ENCODE measurements at regions not wholly inside any gene's neighbourhood (a gene's known extent, or its start where the extent isn't known, plus 50 kb on each side); places are given as distances from the start of the nearest gene placed in this dataset.

GRCh38 chr11:128184981-128185380, 402.4 kb downstream of the ETS1 start:
- ATAC-seq (ENCODE audit: insufficient read depth, low FRiP score) (no peak), DNase-seq (no peak)
- Histone ChIP-seq H3K9ac (ENCODE audit: insufficient read depth in 1 of 2, low read length in 2 of 2) (no peak overlapping the region), H3K9me3 (ENCODE audit: control insufficient read depth in 4 of 4, insufficient read depth in 3 of 4, low read length in 3 of 4) (peaks cover 0 to 2% (median 0%) of the 10 kb centered on the region in 4 donors), H3K27me3 (ENCODE audit: control insufficient read depth in 3 of 3, insufficient read depth in 3 of 3, low read length in 2 of 3) (no peaks in the 10 kb centered on the region), H3K4me3 (no peak overlapping the region), H3K27ac (ENCODE audit: low read depth in 1 of 2, low read length in 1 of 2) (no peak overlapping the region), H3K36me3 (ENCODE audit: control insufficient read depth in 4 of 4, insufficient read depth in 4 of 4, low read length in 4 of 4) (no peaks in the 10 kb centered on the region), H3K4me1 (ENCODE audit: control insufficient read depth in 5 of 5, insufficient read depth in 5 of 5, low read length in 5 of 5) (peaks cover 0 to 10% (median 3%) of the 10 kb centered on the region in 5 donors)
- 83 to 90% methylated on average over 7 of the region's 7 CpGs for WGBS, 2 donors
- TF ChIP-seq CTCF (IDR thresholded peaks at IDR 0.05; ENCODE audit: control extremely low read depth, extremely low read depth), result no peak

GRCh38 chr11:128182844-128183243, 404.5 kb downstream of the ETS1 start:
- H3K4me1 ChIP-seq (ENCODE audit: control insufficient read depth in 5 of 5, insufficient read depth in 5 of 5, low read length in 5 of 5), result peaks cover 0 to 4% (median under 1%) of the 10 kb centered on the region in 5 donors
- no peak overlapping the region for H3K27ac ChIP-seq (ENCODE audit: low read depth in 1 of 2, low read length in 1 of 2)
- ATAC-seq (ENCODE audit: insufficient read depth, low FRiP score) (no peak), DNase-seq (no peak)
- peaks cover 0 to 2% (median 0%) of the 10 kb centered on the region in 4 donors for H3K9me3 ChIP-seq (ENCODE audit: control insufficient read depth in 4 of 4, insufficient read depth in 3 of 4, low read length in 3 of 4)
- no peak overlapping the region for H3K9ac ChIP-seq (ENCODE audit: insufficient read depth in 1 of 2, low read length in 2 of 2)
- 87% methylated on average over 1 of the region's 1 CpG for WGBS, 2 donors
- H3K27me3 ChIP-seq (ENCODE audit: control insufficient read depth in 3 of 3, insufficient read depth in 3 of 3, low read length in 2 of 3), result no peaks in the 10 kb centered on the region
- TF ChIP-seq CTCF (IDR thresholded peaks at IDR 0.05; ENCODE audit: control extremely low read depth, extremely low read depth), result no peak
- H3K4me3 ChIP-seq, result no peak overlapping the region
- no peaks in the 10 kb centered on the region for H3K36me3 ChIP-seq (ENCODE audit: control insufficient read depth in 4 of 4, insufficient read depth in 4 of 4, low read length in 4 of 4)

- no peak for TF ChIP-seq CTCF (IDR thresholded peaks at IDR 0.05; ENCODE audit: control extremely low read depth, extremely low read depth)
- 92 to 96% methylated on average over 5 of the region's 5 CpGs for WGBS, 2 donors
- DNase-seq, result no peak
- Histone ChIP-seq H3K27me3 (ENCODE audit: control insufficient read depth in 3 of 3, insufficient read depth in 3 of 3, low read length in 2 of 3) (no peaks in the 10 kb centered on the region), H3K27ac (ENCODE audit: low read depth in 1 of 2, low read length in 1 of 2) (no peak overlapping the region), H3K9ac (ENCODE audit: insufficient read depth in 1 of 2, low read length in 2 of 2) (no peak overlapping the region), H3K4me3 (no peak overlapping the region), H3K36me3 (ENCODE audit: control insufficient read depth in 4 of 4, insufficient read depth in 4 of 4, low read length in 4 of 4) (no peaks in the 10 kb centered on the region), H3K9me3 (ENCODE audit: control insufficient read depth in 4 of 4, insufficient read depth in 3 of 4, low read length in 3 of 4) (peaks cover 0 to 2% (median 0%) of the 10 kb centered on the region in 4 donors), H3K4me1 (ENCODE audit: control insufficient read depth in 5 of 5, insufficient read depth in 5 of 5, low read length in 5 of 5) (peaks cover 0 to 4% (median 0%) of the 10 kb centered on the region in 5 donors)
- no peak for ATAC-seq (ENCODE audit: insufficient read depth, low FRiP score)
These were observed 405.4 kb downstream of the ETS1 start for GRCh38 chr11:128181984-128182383.

GRCh38 chr11:128181088-128181480, 406.3 kb downstream of the ETS1 start:
- no peak overlapping the region for H3K4me3 ChIP-seq
- H3K36me3 ChIP-seq (ENCODE audit: control insufficient read depth in 4 of 4, insufficient read depth in 4 of 4, low read length in 4 of 4), result no peaks in the 10 kb centered on the region
- WGBS, 2 donors, result 71 to 80% methylated on average over 4 of the region's 4 CpGs
- no peak overlapping the region for H3K9ac ChIP-seq (ENCODE audit: insufficient read depth in 1 of 2, low read length in 2 of 2)
- TF ChIP-seq CTCF (IDR thresholded peaks at IDR 0.05; ENCODE audit: control extremely low read depth, extremely low read depth), result no peak
- H3K27ac ChIP-seq (ENCODE audit: low read depth in 1 of 2, low read length in 1 of 2), result peak overlapping the region in 1 of 2 donors; percentile 72
- ATAC-seq (ENCODE audit: insufficient read depth, low FRiP score) (no peak), DNase-seq (peak in 1 of 3 donors; percentile 29)
- H3K4me1 ChIP-seq (ENCODE audit: control insufficient read depth in 5 of 5, insufficient read depth in 5 of 5, low read length in 5 of 5), result peaks cover 0 to 4% (median 0%) of the 10 kb centered on the region in 5 donors
- H3K9me3 ChIP-seq (ENCODE audit: control insufficient read depth in 4 of 4, insufficient read depth in 3 of 4, low read length in 3 of 4), result peaks cover 0 to 2% (median 0%) of the 10 kb centered on the region in 4 donors
- no peaks in the 10 kb centered on the region for H3K27me3 ChIP-seq (ENCODE audit: control insufficient read depth in 3 of 3, insufficient read depth in 3 of 3, low read length in 2 of 3)
